Left ventricle myocardium inferior (tissue), 1 donor: ENCODE measurements at regions not wholly inside any gene's neighbourhood (a gene's known extent, or its start where the extent isn't known, plus 50 kb on each side); places are given as distances from the start of the nearest gene placed in this dataset.

ENCODE experiments used
- DNase-seq: peaks from one replicate; pipeline ENCODE4 v3.0.0-alpha.2; 2020
- H3K27ac ChIP-seq: fragments of 200-600 bp; replicated peaks from 2 replicates; pipeline ENCODE4 v1.8.0; 2021
- H3K27me3 ChIP-seq: fragments of 200-600 bp; 2 replicates; pipeline ENCODE4 v1.8.0; 2021; ENCODE audit warnings: low read depth
- H3K36me3 ChIP-seq: fragments of 200-600 bp; 2 replicates; pipeline ENCODE4 v1.8.0; 2021
- H3K4me1 ChIP-seq: fragments of 200-600 bp; 2 replicates; pipeline ENCODE4 v1.8.0; 2021
- H3K4me3 ChIP-seq: fragments of 200-600 bp; 2 replicates; pipeline ENCODE4 v1.8.0; 2021; ENCODE audit warnings: mild to moderate bottlenecking, moderate library complexity
- H3K9me3 ChIP-seq: fragments of 200-600 bp; replicated peaks from 2 replicates; pipeline ENCODE4 v1.8.0; 2021
- CTCF ChIP-seq: fragments of 200-600 bp; IDR thresholded peaks from 2 replicates; pipeline ENCODE4 v1.8.0; 2021; ENCODE audit warnings: antibody characterized with exemption, mild to moderate bottlenecking, borderline replicate concordance
- intact Hi-C: fragments of 100-400 bp; cut with micrococcal nuclease; formaldehyde crosslinking; loops from one replicate; pipeline ENCODE4 v1.11.0; 2022
- donor health status: DM: no; HTN: yes; CAD: no; lungs with severe emphysema.

DNA sequence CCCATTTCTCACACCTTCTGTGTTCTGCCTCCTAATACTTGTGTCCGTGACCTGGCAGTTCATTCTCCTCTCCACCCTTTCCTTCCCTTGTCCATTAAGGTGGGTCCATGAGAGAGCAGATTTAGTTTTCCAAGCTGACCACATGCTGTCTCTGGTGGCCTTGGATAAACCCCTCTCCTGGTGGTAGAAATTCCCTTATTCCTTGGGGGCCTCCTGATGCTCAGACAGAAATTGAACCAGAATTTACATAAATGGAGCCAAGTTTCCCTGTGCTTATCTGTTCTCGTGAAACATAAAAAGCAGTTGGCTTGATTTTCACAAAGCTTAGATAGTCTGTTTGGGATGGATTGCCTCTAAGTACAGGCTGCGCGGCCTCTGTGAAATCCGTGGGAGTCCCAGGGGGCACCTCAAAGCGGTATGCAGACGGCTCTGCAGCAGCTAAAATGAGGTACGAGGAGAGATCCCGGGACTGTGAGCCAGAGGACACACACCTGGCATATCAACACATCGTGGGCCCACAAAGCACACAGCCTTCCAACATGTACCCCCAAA is 101.0 kb upstream of the NMNAT3 start:
- Histone ChIP-seq H3K4me3 (no peak overlapping the region), H3K36me3 (no peaks in the 10 kb centered on the region), H3K4me1 (peaks cover 11% of the 10 kb centered on the region), H3K27me3 (no peaks in the 10 kb centered on the region), H3K9me3 (no peaks in the 10 kb centered on the region), H3K27ac (no peak overlapping the region)
- TF ChIP-seq CTCF: no peak
- DNase-seq: no peak
- intact Hi-C loops: no loop called here

DNA sequence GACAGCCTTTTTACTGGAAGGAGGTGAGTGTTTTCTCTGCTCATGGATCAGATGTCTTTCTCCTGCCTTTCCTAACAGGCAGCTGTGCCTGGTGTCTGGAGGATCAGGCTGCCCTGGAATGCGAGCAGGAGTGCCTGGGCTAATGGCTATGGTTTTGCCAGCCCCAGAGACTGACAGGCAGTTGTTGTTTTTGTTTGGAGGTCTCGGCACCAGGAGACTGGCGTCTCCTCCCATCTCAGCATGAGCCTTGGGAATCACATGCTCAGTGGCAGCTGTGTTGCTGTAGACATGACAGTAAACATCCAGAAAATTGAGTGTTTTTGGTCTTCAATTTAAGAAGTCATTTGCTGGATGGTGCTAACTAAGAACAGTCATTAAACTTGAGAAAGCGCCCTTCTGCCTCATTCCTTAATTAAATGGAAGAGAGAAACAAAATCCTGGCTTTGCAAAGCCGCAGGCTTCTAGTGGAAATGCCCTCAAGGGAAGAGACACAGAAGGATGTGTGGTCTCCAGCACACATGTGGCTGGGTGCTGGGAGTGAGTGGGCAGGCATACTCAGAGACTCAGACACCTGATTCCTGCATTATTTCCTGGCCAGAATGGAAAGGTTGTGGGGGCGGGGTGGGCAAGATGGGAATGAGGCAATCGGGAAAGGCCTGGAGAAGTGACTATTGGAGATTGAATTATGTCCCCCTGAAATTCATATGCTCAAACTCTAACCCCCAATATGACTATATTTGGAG is 97.0 kb upstream of the NMNAT3 start:
- no peaks in the 10 kb centered on the region for H3K27me3 ChIP-seq
- H3K4me3 ChIP-seq: no peak overlapping the region
- H3K9me3 ChIP-seq: no peaks in the 10 kb centered on the region
- no peak for DNase-seq
- peaks cover 11% of the 10 kb centered on the region for H3K4me1 ChIP-seq
- TF ChIP-seq CTCF: no peak
- no peaks in the 10 kb centered on the region for H3K36me3 ChIP-seq
- intact Hi-C loops: no loop called here
- no peak overlapping the region for H3K27ac ChIP-seq

DNA sequence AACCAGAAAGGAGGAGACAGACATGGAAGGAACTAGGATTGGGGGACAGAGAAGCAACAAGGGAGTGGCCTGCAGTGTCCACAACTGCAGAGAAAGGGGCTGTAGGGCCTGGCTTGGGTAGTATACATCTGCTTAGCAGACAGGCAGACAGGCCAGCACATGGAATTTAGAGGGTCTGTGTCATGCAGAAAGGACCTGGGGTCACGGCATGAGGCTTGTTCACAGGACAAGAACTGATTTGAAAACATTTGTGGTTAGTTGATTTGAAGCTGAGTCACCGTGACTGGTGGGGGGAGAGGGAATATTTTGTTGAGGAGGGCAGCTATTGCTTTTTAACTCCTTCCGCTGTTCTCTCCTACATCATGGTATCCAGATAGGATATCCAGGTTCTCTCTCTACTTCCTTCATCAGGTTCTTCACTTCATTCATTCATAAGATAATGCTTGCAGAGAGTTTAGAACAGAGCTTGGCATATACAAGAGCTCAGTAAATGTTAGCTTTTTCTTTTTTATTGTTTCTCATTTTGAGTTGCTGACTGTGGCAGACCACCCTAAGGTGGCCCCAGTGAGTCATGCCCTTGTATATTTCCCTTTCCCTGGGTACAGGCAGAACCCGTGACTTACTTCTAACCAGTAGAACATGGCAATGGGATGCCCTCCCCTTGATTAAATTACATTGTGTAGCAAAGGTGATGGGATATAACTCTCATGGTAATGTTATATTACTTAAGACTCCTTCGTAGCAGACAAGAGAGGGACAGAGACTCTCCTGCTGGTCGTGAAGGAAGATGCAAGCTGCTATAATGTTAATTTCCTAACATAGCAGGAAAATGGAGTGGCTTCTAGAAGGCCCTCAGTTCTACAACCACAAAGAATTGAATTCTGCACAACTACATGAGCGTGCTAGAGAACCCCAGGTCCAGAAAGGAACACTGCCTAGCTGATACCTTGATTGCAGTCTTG is 95.0 kb upstream of the NMNAT3 start:
- intact Hi-C loops: no loop called here
- no peak for TF ChIP-seq CTCF
- Histone ChIP-seq H3K27me3 (no peaks in the 10 kb centered on the region), H3K4me3 (no peak overlapping the region), H3K9me3 (no peaks in the 10 kb centered on the region), H3K27ac (no peak overlapping the region), H3K36me3 (no peaks in the 10 kb centered on the region), H3K4me1 (peaks cover 11% of the 10 kb centered on the region)
- no peak for DNase-seq

DNA sequence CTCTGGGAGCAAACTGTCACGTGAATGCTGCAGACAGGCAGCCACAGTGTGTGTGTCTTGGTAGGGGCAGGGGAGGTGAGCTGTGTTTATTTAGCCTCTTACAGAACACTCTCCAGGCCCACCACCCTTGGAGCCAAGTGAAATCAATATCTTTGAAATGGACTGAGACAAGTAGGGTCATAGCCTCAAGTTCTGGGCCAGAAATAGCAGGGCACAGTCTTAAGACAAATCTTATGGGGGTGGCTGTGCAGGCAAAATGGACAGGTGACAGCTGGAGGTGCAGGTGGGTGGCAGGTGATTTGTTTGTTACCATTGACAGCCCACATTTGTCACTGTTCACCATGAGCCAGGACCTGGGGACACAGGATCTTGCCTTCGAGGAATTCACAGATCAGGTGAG is 93.6 kb upstream of the NMNAT3 start:
- TF ChIP-seq CTCF: no peak
- Histone ChIP-seq H3K4me3 (no peak overlapping the region), H3K27me3 (no peaks in the 10 kb centered on the region), H3K36me3 (no peaks in the 10 kb centered on the region), H3K4me1 (peaks cover 11% of the 10 kb centered on the region), H3K27ac (no peak overlapping the region), H3K9me3 (no peaks in the 10 kb centered on the region)
- no peak for DNase-seq
- intact Hi-C loops: no loop called here

DNA sequence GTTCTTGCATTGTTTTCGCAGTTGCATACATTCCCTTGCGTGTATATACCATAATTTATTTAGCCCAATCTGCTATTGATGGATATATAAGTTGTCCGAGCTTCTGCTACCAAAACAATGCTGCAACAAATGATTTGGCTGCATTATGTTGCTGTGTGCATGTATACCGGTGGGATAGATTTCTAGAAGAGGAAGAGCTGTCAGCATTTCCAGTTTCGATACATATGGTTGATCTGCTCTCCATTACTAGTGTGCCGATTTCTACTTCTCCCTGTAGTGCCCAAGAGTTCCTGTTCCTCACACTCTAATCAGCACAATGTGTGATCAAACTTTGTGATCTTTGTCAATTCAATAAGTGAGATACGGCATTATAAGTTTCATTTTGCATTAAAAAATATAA is 92.8 kb upstream of the NMNAT3 start:
- Histone ChIP-seq H3K4me3 (no peak overlapping the region), H3K36me3 (no peaks in the 10 kb centered on the region), H3K27ac (no peak overlapping the region), H3K4me1 (peaks cover 11% of the 10 kb centered on the region), H3K9me3 (no peaks in the 10 kb centered on the region), H3K27me3 (no peaks in the 10 kb centered on the region)
- intact Hi-C loops: no loop called here
- no peak for DNase-seq
- TF ChIP-seq CTCF: no peak
